ENCODE measurements at regions not wholly inside any gene's neighbourhood (a gene's known extent, or its start where the extent isn't known, plus 50 kb on each side); places are given as distances from the start of the nearest gene placed in this dataset.

DNA sequence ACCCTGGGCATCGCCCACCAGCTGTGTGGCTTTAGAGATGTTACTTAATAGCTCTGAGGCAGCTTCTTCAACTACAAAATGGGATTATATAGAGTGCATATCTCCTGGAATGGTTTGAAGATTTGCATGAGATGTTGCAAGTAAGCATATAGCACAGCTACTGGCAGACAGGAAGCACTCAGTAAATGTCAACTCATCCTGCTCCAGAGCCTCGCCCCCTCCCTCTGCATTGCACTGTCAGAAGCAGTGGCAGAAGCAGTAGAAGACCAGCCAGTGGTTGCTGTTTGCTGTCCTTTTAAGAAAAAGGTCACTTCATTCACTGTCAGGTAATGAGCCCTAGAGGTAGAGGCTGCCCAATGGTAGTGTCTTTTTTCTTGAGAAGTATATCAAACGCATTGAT lies 180.0 kb upstream of the GHITM start:
- no peak for DNase-seq (ENCODE audit: extremely low read depth, insufficient read length)
- no peaks in the 10 kb centered on the region; the same call in 1 of the 2 replicates for H3K27me3 ChIP-seq (replicated peaks; ENCODE audit: control insufficient read depth, insufficient read depth, low read length)
- H3K4me3 ChIP-seq (replicated peaks; ENCODE audit: low read depth, low read length): no peak overlapping the region
- TF ChIP-seq, protein P1, sequence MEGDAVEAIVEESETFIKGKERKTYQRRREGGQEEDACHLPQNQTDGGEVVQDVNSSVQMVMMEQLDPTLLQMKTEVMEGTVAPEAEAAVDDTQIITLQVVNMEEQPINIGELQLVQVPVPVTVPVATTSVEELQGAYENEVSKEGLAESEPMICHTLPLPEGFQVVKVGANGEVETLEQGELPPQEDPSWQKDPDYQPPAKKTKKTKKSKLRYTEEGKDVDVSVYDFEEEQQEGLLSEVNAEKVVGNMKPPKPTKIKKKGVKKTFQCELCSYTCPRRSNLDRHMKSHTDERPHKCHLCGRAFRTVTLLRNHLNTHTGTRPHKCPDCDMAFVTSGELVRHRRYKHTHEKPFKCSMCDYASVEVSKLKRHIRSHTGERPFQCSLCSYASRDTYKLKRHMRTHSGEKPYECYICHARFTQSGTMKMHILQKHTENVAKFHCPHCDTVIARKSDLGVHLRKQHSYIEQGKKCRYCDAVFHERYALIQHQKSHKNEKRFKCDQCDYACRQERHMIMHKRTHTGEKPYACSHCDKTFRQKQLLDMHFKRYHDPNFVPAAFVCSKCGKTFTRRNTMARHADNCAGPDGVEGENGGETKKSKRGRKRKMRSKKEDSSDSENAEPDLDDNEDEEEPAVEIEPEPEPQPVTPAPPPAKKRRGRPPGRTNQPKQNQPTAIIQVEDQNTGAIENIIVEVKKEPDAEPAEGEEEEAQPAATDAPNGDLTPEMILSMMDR (IDR thresholded peaks at IDR 0.05; ENCODE audit: insufficient read depth, low read length, poor library complexity, severe bottlenecking): no peak
- no peaks in the 10 kb centered on the region for H3K36me3 ChIP-seq (ENCODE audit: control insufficient read depth, insufficient read depth, low read length)

DNA sequence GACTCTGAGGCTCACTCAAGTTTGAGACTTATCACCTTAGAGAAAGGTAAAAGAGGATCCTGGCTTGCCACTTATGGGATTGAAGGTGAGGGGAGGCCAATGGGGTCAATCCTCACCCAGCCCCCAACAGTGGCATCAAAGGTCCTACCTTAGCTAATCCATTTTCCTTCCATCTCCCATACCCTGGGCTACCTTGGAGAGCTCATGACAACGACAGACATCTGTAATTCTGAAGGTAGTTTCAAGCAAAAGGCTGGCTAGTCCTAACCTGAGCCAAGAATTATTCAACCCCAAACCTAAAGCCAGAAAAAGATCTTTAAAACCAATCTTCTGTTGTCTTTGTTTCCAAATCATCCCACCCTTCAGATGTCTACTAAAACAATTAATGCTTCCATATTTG lies 179.2 kb upstream of the GHITM start:
- TF ChIP-seq, protein P1 (IDR thresholded peaks at IDR 0.05; ENCODE audit: insufficient read depth, low read length, poor library complexity, severe bottlenecking): no peak
- Histone ChIP-seq H3K36me3 (ENCODE audit: control insufficient read depth, insufficient read depth, low read length) (no peaks in the 10 kb centered on the region), H3K27me3 (replicated peaks; ENCODE audit: control insufficient read depth, insufficient read depth, low read length) (no peaks in the 10 kb centered on the region; the same call in none of the 2 replicates), H3K4me3 (replicated peaks; ENCODE audit: low read depth, low read length) (no peak overlapping the region)
- DNase-seq (ENCODE audit: extremely low read depth, insufficient read length): no peak

DNA sequence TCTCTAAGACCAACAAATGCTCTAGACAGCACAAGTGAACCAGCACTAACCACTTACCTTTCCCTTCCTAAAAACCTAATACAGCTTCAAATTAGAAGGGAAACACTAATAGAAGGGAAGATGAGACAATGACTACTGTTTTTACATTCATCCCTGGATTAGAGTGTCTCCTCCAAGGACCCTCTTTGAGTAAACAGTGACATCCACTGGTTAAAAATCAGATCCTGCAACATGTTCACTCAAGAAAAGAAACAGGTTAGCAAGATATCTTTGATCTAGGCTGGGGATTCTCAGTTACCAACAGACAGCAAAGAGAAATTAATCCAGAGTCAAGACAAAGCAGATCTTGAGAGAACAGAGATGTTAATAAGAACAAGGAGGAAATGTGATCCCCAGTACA lies 177.7 kb upstream of the GHITM start:
- DNase-seq (ENCODE audit: extremely low read depth, insufficient read length): no peak
- TF ChIP-seq, protein P1 (IDR thresholded peaks at IDR 0.05; ENCODE audit: insufficient read depth, low read length, poor library complexity, severe bottlenecking): no peak
- Histone ChIP-seq H3K4me3 (replicated peaks; ENCODE audit: low read depth, low read length) (no peak overlapping the region), H3K27me3 (replicated peaks; ENCODE audit: control insufficient read depth, insufficient read depth, low read length) (no peaks in the 10 kb centered on the region; the same call in 1 of the 2 replicates), H3K36me3 (ENCODE audit: control insufficient read depth, insufficient read depth, low read length) (no peaks in the 10 kb centered on the region)

DNA sequence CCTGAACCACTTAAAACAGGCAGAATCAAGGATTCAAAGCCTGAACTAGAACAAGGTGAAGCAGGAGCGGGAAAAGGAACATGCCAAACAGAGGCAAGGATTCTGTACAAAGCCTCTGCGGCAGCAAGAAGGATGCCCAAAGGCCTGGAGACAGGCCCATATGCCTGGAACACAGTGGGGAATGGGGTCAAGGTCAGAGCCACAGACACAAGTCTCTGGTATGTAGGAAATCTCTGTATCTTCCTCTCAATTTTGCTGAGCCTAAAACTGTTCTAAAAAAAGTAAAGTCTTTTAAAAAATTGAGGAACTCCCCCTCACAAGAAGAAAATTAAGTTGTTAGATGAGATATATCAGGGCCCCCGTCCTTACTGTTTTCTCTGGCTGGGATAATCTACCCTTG lies 175.9 kb upstream of the GHITM start:
- Histone ChIP-seq H3K4me3 (replicated peaks; ENCODE audit: low read depth, low read length) (no peak overlapping the region), H3K36me3 (ENCODE audit: control insufficient read depth, insufficient read depth, low read length) (no peaks in the 10 kb centered on the region), H3K27me3 (replicated peaks; ENCODE audit: control insufficient read depth, insufficient read depth, low read length) (no peaks in the 10 kb centered on the region; the same call in 1 of the 2 replicates)
- TF ChIP-seq, protein P1 (IDR thresholded peaks at IDR 0.05; ENCODE audit: insufficient read depth, low read length, poor library complexity, severe bottlenecking): no peak
- DNase-seq (ENCODE audit: extremely low read depth, insufficient read length): no peak

DNA sequence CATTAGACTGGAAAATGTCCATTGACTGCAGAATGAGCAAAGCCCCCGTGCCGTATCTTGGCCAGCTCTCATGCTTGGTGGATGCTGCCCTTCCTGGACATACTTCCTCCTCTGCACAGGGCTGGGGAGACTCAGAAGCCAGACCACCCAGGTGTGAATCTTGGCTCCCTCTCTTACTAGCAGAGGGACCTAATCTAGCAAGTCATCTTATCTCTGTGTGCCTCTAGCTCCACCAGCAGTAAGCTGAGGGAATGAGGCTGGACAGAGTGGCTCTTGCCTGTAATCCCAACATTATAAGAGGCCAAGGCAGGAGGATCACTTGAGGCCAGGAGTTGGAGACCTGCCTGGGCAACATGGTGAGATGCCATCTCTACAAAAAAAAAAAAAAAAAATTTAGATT lies 173.8 kb upstream of the GHITM start:
- H3K4me3 ChIP-seq (replicated peaks; ENCODE audit: low read depth, low read length): no peak overlapping the region
- TF ChIP-seq, protein P1 (IDR thresholded peaks at IDR 0.05; ENCODE audit: insufficient read depth, low read length, poor library complexity, severe bottlenecking): no peak
- no peak for DNase-seq (ENCODE audit: extremely low read depth, insufficient read length)
- H3K36me3 ChIP-seq (ENCODE audit: control insufficient read depth, insufficient read depth, low read length): no peaks in the 10 kb centered on the region
- H3K27me3 ChIP-seq (replicated peaks; ENCODE audit: control insufficient read depth, insufficient read depth, low read length): no peaks in the 10 kb centered on the region; the same call in 1 of the 2 replicates

DNA sequence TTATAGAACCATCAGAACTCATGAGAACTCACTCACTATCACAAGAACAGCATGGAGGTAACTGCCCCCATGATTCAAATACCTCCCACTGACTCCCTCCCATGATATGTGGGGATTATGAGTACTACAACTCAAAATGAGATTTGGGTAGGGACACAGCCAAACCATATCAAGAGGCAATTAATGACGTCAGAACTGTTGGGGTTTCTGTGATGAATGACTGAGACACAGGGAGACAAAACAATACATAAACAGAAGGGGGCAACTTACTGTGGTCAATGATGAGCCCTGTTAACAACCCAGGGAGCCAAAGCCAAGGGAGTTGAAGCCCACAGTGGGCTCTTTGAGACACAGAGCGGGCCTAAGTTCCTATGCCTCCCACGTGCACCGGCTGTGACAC lies 171.3 kb upstream of the GHITM start:
- H3K36me3 ChIP-seq (ENCODE audit: control insufficient read depth, insufficient read depth, low read length): no peaks in the 10 kb centered on the region
- no peaks in the 10 kb centered on the region; the same call in 1 of the 2 replicates for H3K27me3 ChIP-seq (replicated peaks; ENCODE audit: control insufficient read depth, insufficient read depth, low read length)
- no peak for DNase-seq (ENCODE audit: extremely low read depth, insufficient read length)
- TF ChIP-seq, protein P1 (IDR thresholded peaks at IDR 0.05; ENCODE audit: insufficient read depth, low read length, poor library complexity, severe bottlenecking): no peak
- no peak overlapping the region for H3K4me3 ChIP-seq (replicated peaks; ENCODE audit: low read depth, low read length)

Measured in GM06990 (cell line).